Stimulated activated CD4-positive, alpha-beta T cell treated with anti-CD3 and anti-CD28 coated beads, Interleukin-4, amount 100 ng/mL, for 48 hours (primary cell): ENCODE measurements at regions not wholly inside any gene's neighbourhood (a gene's known extent, or its start where the extent isn't known, plus 50 kb on each side); places are given as distances from the start of the nearest gene placed in this dataset.
"Not testable (repeated sequence)": the region's sequence is repeated elsewhere in the genome, so short reads cannot be mapped to it uniquely, and the experiment has no call there.

Source experiments
- DNase-seq, 2 donors: peaks; one replicate each; pipeline ENCODE4 v3.0.0-alpha.2; 2020; ENCODE audit warnings: low read depth in 2 of 2

GRCh38 chrX:25442499-25442898 is 426.7 kb upstream of the ARX start:
- DNase-seq: no peak

GRCh38 chrX:25433307-25433706 is 417.5 kb upstream of the ARX start:
- DNase-seq: no peak

- no peak for DNase-seq
These were observed 416.6 kb upstream of the ARX start for GRCh38 chrX:25432396-25432795.

- no peak for DNase-seq
These were observed 412.2 kb upstream of the ARX start for GRCh38 chrX:25427873-25428555.

- not testable (repeated sequence) for DNase-seq
These were observed 388.4 kb upstream of the ARX start for GRCh38 chrX:25404163-25404562.

GRCh38 chrX:25389266-25389665 is 373.5 kb upstream of the ARX start:
- no peak for DNase-seq

GRCh38 chrX:25383196-25383595 is 367.4 kb upstream of the ARX start:
- DNase-seq: no peak

GRCh38 chrX:25356456-25356855 is 340.7 kb upstream of the ARX start:
- no peak for DNase-seq

- DNase-seq: no peak
These were observed 328.6 kb upstream of the ARX start for GRCh38 chrX:25344161-25344936.

- DNase-seq: no peak
These were observed 327.3 kb upstream of the ARX start for GRCh38 chrX:25343060-25343459.

- DNase-seq: no peak
These were observed 322.1 kb upstream of the ARX start for GRCh38 chrX:25337841-25338240.

GRCh38 chrX:25300994-25301393 is 285.2 kb upstream of the ARX start:
- no peak for DNase-seq

- no peak for DNase-seq
These were observed 281.1 kb upstream of the ARX start for GRCh38 chrX:25296850-25297249.

- DNase-seq: no peak
These were observed 279.7 kb upstream of the ARX start for GRCh38 chrX:25295466-25295865.

- DNase-seq: no peak
These were observed 274.4 kb upstream of the ARX start for GRCh38 chrX:25290132-25290531.

GRCh38 chrX:25288676-25289075 is 272.9 kb upstream of the ARX start:
- no peak for DNase-seq

GRCh38 chrX:25287521-25287920 is 271.8 kb upstream of the ARX start:
- DNase-seq: no peak

- no peak for DNase-seq
These were observed 269.8 kb upstream of the ARX start for GRCh38 chrX:25285598-25285997.

GRCh38 chrX:25279510-25279909 is 263.7 kb upstream of the ARX start:
- no peak for DNase-seq

- DNase-seq: no peak
These were observed 262.6 kb upstream of the ARX start for GRCh38 chrX:25278341-25278740.

GRCh38 chrX:25277574-25277973 is 261.8 kb upstream of the ARX start:
- no peak for DNase-seq

- DNase-seq: no peak
These were observed 259.4 kb upstream of the ARX start for GRCh38 chrX:25275159-25275558.

- no peak for DNase-seq
These were observed 225.7 kb upstream of the ARX start for GRCh38 chrX:25241461-25241860.

- DNase-seq: no peak
These were observed 210.4 kb upstream of the ARX start for GRCh38 chrX:25226151-25226550.
